ENCODE measurements at regions not wholly inside any gene's neighbourhood (a gene's known extent, or its start where the extent isn't known, plus 50 kb on each side); places are given as distances from the start of the nearest gene placed in this dataset.
"Not testable (repeated sequence)": the region's sequence is repeated elsewhere in the genome, so short reads cannot be mapped to it uniquely, and the experiment has no call there.

DNA sequence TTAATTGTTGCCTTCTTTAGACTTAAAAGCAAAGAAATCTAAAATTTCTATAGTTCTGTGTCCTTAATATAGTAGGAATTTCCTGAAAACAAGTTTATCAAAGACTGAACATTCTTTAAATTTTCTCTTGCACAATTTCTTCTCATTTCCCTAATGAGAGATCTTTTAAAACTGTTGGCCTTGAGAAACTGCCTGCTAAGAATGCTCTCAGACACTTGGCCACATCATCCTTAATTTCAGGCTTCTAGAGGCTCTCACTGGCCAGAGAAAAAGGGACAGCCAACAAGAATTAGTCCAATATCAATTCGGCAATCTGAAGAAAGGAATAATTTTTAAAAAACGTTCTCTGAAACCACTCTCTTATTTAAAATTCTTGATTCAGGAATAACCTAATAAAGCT, 167.0 kb upstream of the CREB1 start:
- H3K4me3 ChIP-seq (ENCODE audit: low read depth, low read length): no peak overlapping the region
- TF ChIP-seq, protein P1, sequence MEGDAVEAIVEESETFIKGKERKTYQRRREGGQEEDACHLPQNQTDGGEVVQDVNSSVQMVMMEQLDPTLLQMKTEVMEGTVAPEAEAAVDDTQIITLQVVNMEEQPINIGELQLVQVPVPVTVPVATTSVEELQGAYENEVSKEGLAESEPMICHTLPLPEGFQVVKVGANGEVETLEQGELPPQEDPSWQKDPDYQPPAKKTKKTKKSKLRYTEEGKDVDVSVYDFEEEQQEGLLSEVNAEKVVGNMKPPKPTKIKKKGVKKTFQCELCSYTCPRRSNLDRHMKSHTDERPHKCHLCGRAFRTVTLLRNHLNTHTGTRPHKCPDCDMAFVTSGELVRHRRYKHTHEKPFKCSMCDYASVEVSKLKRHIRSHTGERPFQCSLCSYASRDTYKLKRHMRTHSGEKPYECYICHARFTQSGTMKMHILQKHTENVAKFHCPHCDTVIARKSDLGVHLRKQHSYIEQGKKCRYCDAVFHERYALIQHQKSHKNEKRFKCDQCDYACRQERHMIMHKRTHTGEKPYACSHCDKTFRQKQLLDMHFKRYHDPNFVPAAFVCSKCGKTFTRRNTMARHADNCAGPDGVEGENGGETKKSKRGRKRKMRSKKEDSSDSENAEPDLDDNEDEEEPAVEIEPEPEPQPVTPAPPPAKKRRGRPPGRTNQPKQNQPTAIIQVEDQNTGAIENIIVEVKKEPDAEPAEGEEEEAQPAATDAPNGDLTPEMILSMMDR (IDR thresholded peaks at IDR 0.05; ENCODE audit: insufficient read depth, low read length, poor library complexity, severe bottlenecking): no peak
- H3K36me3 ChIP-seq (ENCODE audit: control insufficient read depth, insufficient read depth, low read length): no peaks in the 10 kb centered on the region
- H3K27me3 ChIP-seq (ENCODE audit: control insufficient read depth, insufficient read depth, low read length): no peaks in the 10 kb centered on the region
- no peak for DNase-seq (ENCODE audit: low read depth)

GRCh38 chr2:207363761-207364290, 165.9 kb upstream of the CREB1 start:
- TF ChIP-seq, protein P1 (IDR thresholded peaks at IDR 0.05; ENCODE audit: insufficient read depth, low read length, poor library complexity, severe bottlenecking): no peak
- no peaks in the 10 kb centered on the region for H3K36me3 ChIP-seq (ENCODE audit: control insufficient read depth, insufficient read depth, low read length)
- H3K4me3 ChIP-seq (ENCODE audit: low read depth, low read length): no peak overlapping the region
- DNase-seq (ENCODE audit: low read depth): no peak
- H3K27me3 ChIP-seq (ENCODE audit: control insufficient read depth, insufficient read depth, low read length): no peaks in the 10 kb centered on the region

- Histone ChIP-seq H3K27me3 (ENCODE audit: control insufficient read depth, insufficient read depth, low read length) (no peaks in the 10 kb centered on the region), H3K36me3 (ENCODE audit: control insufficient read depth, insufficient read depth, low read length) (no peaks in the 10 kb centered on the region), H3K4me3 (ENCODE audit: low read depth, low read length) (no peak overlapping the region)
- TF ChIP-seq, protein P1 (IDR thresholded peaks at IDR 0.05; ENCODE audit: insufficient read depth, low read length, poor library complexity, severe bottlenecking): no peak
- no peak for DNase-seq (ENCODE audit: low read depth)
Observed at GRCh38 chr2:207370646-207371045, 159.1 kb upstream of the CREB1 start.

DNA sequence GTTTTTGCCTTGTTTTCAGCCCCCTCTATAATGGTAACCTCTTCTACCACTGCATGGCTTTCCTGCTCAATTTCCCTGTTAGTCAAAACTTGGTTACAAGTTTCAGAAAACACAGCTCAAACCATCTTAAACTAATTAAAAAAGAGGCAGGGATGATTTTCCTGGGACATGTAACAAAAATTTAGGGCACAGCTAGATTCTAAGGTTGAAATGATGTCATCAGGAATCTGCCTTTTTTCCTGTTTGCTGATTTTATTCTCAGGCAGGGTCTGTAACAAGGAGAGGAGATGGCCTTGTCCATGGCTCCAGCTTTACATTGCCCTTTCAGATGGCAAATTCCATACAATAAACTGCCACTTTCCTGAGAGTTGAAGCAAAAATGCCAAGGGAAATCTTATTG, 157.9 kb upstream of the CREB1 start:
- Histone ChIP-seq H3K4me3 (ENCODE audit: low read depth, low read length) (no peak overlapping the region), H3K27me3 (ENCODE audit: control insufficient read depth, insufficient read depth, low read length) (no peaks in the 10 kb centered on the region), H3K36me3 (ENCODE audit: control insufficient read depth, insufficient read depth, low read length) (no peaks in the 10 kb centered on the region)
- no peak for DNase-seq (ENCODE audit: low read depth)
- TF ChIP-seq, protein P1 (IDR thresholded peaks at IDR 0.05; ENCODE audit: insufficient read depth, low read length, poor library complexity, severe bottlenecking): no peak

GRCh38 chr2:207372483-207372882, 157.3 kb upstream of the CREB1 start:
- TF ChIP-seq, protein P1 (IDR thresholded peaks at IDR 0.05; ENCODE audit: insufficient read depth, low read length, poor library complexity, severe bottlenecking): no peak
- Histone ChIP-seq H3K36me3 (ENCODE audit: control insufficient read depth, insufficient read depth, low read length) (no peaks in the 10 kb centered on the region), H3K27me3 (ENCODE audit: control insufficient read depth, insufficient read depth, low read length) (no peaks in the 10 kb centered on the region), H3K4me3 (ENCODE audit: low read depth, low read length) (no peak overlapping the region)
- DNase-seq (ENCODE audit: low read depth): no peak

DNA sequence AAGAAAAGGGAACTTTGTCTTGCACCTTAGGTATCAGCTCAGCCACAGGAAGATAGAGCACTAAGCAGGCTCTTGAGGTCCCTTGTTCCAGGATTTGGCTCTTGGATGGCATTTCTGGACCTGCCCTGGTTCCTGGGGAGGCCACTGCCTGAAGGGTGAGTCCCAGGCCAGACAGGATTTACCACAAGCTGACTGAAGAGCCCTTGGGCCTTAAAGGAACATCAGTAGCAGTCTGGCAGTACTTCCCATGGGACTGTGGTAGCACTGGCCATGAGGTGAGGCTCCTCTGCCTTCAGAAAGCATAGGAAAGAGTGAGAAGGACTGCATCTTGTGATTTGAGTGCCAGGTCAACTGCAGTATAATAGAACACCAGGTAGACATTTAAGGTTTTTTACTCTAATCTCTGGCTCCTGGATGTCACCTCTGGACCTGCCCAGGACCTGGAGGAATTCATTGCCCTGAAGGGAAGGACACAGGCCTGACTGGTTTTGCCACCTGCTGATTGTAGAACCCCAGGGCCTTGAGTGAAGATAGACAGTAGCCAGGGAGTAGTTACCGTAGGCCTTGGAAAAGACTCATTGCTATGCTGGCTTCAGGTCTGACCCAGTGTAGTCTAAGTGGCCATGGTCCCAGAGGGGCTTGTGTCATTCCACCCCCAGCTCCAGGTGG, 154.4 kb upstream of the CREB1 start:
- no peaks in the 10 kb centered on the region for H3K27me3 ChIP-seq (ENCODE audit: control insufficient read depth, insufficient read depth, low read length)
- no peak overlapping the region for H3K4me3 ChIP-seq (ENCODE audit: low read depth, low read length)
- DNase-seq (ENCODE audit: low read depth): no peak
- H3K36me3 ChIP-seq (ENCODE audit: control insufficient read depth, insufficient read depth, low read length): no peaks in the 10 kb centered on the region
- TF ChIP-seq, protein P1 (IDR thresholded peaks at IDR 0.05; ENCODE audit: insufficient read depth, low read length, poor library complexity, severe bottlenecking): no peak

GRCh38 chr2:207378620-207379019, 151.1 kb upstream of the CREB1 start:
- H3K36me3 ChIP-seq (ENCODE audit: control insufficient read depth, insufficient read depth, low read length); DNase-seq (ENCODE audit: low read depth); H3K27me3 ChIP-seq (ENCODE audit: control insufficient read depth, insufficient read depth, low read length); H3K4me3 ChIP-seq (ENCODE audit: low read depth, low read length): not testable (repeated sequence)

Measured in kidney epithelial cell (primary cell).